Muscle of leg (tissue), 3 donors: ENCODE measurements at regions not wholly inside any gene's neighbourhood (a gene's known extent, or its start where the extent isn't known, plus 50 kb on each side); places are given as distances from the start of the nearest gene placed in this dataset.
A peak's percentile ranks its signal among the peaks of the same experiment; 100 is the strongest.

ENCODE experiments used
- DNase-seq: peaks from one replicate; pipeline ENCODE4 v3.0.0; 2013
- H3K27ac ChIP-seq: one replicate; pipeline ENCODE4 v1.5.1; 2013; ENCODE audit warnings: mild to moderate bottlenecking, low read length, control low read depth
- H3K27me3 ChIP-seq: one replicate; pipeline ENCODE4 v1.6.1; 2013; ENCODE audit warnings: low read length; ENCODE audit not compliant: control insufficient read depth, insufficient read depth
- H3K36me3 ChIP-seq: one replicate; pipeline ENCODE4 v1.6.1; 2013; ENCODE audit warnings: low read length; ENCODE audit not compliant: control insufficient read depth, insufficient read depth
- H3K4me1 ChIP-seq: one replicate; pipeline ENCODE4 v1.6.1; 2013; ENCODE audit warnings: low read length; ENCODE audit not compliant: control insufficient read depth, insufficient read depth
- H3K4me3 ChIP-seq: one replicate; pipeline ENCODE4 v1.5.1; 2013; ENCODE audit warnings: low read length, control low read depth
- H3K9me3 ChIP-seq: replicated peaks from 2 replicates; pipeline ENCODE4 v1.6.1; 2013; ENCODE audit warnings: low read depth, low read length; ENCODE audit not compliant: control insufficient read depth
- WGBS: methylation state at CpG from one replicate; pipeline ENCODE4 v1.1.5; 2013; ENCODE audit warnings: missing lambda C conversion rate; ENCODE audit not compliant: insufficient coverage; 5-methylcytosine and 5-hydroxymethylcytosine counted together

DNA sequence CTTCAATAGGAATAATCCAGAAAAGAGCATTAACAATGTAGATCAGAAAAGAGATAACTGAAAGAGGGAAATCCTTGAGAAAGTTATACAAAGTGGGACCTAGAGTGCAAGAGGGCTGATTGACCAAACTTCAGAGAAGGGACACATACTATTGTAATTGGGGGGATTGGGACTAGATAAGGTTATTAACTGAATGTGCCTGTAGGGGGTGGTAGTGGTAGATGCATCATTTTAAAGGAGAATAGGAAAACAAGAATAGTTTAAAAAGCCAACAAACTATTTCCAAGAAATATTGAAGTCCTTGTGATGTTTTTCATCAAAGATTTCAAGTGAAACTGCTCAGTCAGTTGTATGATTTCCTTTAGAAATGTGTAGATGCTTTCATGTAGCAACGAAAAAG lies 468.5 kb downstream of the TAF11L14 start:
- H3K27me3 ChIP-seq, result no peaks in the 10 kb centered on the region
- no peak for DNase-seq
- H3K9me3 ChIP-seq, result no peaks in the 10 kb centered on the region
- no peak overlapping the region for H3K4me3 ChIP-seq
- 63% methylated on average over 1 of the region's 1 CpG for WGBS
- no peaks in the 10 kb centered on the region for H3K36me3 ChIP-seq
- H3K4me1 ChIP-seq, result no peaks in the 10 kb centered on the region
- H3K27ac ChIP-seq, result no peak overlapping the region

DNA sequence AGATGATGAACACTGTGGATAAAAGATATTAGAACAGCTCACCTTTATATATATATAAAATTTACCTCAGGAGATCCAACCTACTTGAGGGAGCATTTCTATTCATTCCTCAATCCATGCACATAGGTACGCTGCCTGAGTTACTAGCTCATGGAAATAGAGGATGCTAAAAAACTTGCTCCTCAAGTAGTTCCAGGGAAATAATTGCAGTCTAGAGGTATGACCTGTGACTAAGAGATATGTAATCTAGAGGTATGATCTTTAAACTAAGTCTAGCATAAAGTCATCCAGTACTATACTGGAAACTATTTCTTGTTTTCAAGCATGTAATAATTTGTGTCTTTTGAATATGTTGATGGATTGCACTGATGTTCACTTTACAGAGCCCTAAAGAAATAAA lies 471.2 kb downstream of the TAF11L14 start:
- DNase-seq, result no peak
- WGBS, result no CpG with 5 or more reads among the region's 1 CpG
- Histone ChIP-seq H3K4me3 (no peak overlapping the region), H3K9me3 (no peaks in the 10 kb centered on the region), H3K36me3 (no peaks in the 10 kb centered on the region), H3K27ac (no peak overlapping the region), H3K27me3 (no peaks in the 10 kb centered on the region), H3K4me1 (no peaks in the 10 kb centered on the region)

DNA sequence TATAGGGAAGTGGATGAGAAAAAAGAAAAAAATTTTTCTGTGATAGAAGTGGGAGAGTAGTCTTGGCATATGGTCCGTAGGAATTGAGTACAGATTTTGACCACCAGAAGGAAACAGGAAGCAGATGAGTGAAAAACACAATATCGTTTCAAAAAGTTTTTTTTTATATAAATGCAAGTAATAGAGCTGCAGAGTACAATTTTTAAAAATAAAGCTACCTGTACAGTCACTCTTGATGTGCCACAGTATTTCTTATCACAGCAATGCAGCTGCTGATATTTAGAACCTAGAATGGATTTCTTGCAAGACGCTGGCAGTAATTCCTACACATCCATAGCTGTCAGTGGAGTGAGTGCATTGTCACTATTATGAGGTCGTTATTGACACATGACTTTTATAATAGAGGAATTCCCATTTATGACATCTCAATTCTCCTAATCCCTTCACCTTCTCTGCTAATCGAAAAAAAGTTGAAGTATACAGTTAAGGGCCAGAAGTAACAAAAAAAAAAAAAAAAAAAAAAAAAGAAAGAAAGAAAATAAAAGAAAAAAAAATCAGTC lies 477.7 kb downstream of the TAF11L14 start:
- no peak for DNase-seq
- H3K9me3 ChIP-seq, result no peaks in the 10 kb centered on the region
- no CpG with 5 or more reads among the region's 5 CpGs for WGBS
- H3K4me3 ChIP-seq, result no peak overlapping the region
- no peaks in the 10 kb centered on the region for H3K36me3 ChIP-seq
- H3K4me1 ChIP-seq, result no peaks in the 10 kb centered on the region
- H3K27ac ChIP-seq, result no peak overlapping the region
- H3K27me3 ChIP-seq, result no peaks in the 10 kb centered on the region

GRCh38 chr5:18113721-18114120 lies 479.5 kb downstream of the TAF11L14 start:
- DNase-seq, result peak; percentile 60
- 100% methylated on average over 1 of the region's 3 CpGs for WGBS
- no peaks in the 10 kb centered on the region for H3K36me3 ChIP-seq
- H3K27ac ChIP-seq, result no peak overlapping the region
- H3K27me3 ChIP-seq, result no peaks in the 10 kb centered on the region
- H3K4me3 ChIP-seq, result no peak overlapping the region
- no peaks in the 10 kb centered on the region for H3K9me3 ChIP-seq
- H3K4me1 ChIP-seq, result no peaks in the 10 kb centered on the region

DNA sequence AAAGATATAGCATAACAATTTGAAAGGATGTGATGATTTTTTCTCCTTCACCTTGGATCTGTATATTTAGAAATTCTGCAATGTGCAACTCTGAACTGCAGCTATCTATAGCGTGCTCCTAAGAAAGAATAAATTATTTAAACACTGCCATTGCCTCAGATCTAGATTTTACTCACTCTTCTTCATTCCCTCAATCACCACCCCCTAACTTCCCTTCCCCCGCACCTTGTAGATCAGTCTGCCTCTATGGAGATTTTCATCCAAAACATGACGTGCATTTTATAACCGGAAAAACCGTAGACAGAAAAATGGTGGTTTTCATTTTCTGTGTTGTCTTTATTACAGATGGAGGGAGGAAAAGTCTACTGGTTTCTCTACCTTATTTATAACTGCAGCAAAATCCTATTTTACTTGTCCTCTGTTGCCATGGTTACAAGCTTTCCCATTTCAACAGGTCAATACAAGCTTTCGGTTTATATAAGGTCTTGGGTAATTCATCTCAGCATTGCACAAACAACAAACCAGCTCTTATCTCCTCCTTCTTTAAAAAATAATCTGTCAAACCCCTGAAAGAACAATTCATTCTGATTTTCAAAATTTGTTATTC lies 480.0 kb downstream of the TAF11L14 start:
- H3K36me3 ChIP-seq, result no peaks in the 10 kb centered on the region
- DNase-seq, result peak; percentile 53
- no peaks in the 10 kb centered on the region for H3K27me3 ChIP-seq
- no peak overlapping the region for H3K4me3 ChIP-seq
- H3K4me1 ChIP-seq, result no peaks in the 10 kb centered on the region
- no peaks in the 10 kb centered on the region for H3K9me3 ChIP-seq
- H3K27ac ChIP-seq, result no peak overlapping the region
- no CpG with 5 or more reads among the region's 6 CpGs for WGBS

DNA sequence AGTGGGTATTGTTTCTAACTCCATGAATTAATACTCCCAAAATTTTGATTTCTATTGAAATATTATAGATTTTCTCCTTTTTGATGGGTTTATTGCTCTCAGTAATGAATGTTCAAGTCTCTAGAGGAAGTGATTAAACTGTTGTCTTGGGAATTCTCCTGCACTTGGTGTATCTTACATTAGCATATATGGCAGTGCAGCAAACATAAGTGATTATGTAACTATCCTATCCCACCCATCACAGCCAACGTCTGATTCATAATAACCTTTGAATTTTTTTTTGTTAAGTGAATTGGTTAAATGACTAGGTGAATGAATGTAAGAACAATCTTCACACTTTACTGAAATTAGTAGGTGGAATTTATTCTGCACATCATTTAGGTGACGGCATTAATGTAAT lies 483.7 kb downstream of the TAF11L14 start:
- Histone ChIP-seq H3K27ac (no peak overlapping the region), H3K4me3 (no peak overlapping the region), H3K4me1 (no peaks in the 10 kb centered on the region), H3K9me3 (no peaks in the 10 kb centered on the region), H3K27me3 (no peaks in the 10 kb centered on the region), H3K36me3 (no peaks in the 10 kb centered on the region)
- WGBS, result no CpG with 5 or more reads among the region's 2 CpGs
- no peak for DNase-seq

GRCh38 chr5:18119156-18119785 lies 485.0 kb downstream of the TAF11L14 start:
- H3K36me3 ChIP-seq, result no peaks in the 10 kb centered on the region
- no peaks in the 10 kb centered on the region for H3K9me3 ChIP-seq
- DNase-seq, result no peak
- H3K4me1 ChIP-seq, result no peaks in the 10 kb centered on the region
- no peak overlapping the region for H3K4me3 ChIP-seq
- H3K27ac ChIP-seq, result no peak overlapping the region
- 98% methylated on average over 5 of the region's 11 CpGs for WGBS
- H3K27me3 ChIP-seq, result no peaks in the 10 kb centered on the region

DNA sequence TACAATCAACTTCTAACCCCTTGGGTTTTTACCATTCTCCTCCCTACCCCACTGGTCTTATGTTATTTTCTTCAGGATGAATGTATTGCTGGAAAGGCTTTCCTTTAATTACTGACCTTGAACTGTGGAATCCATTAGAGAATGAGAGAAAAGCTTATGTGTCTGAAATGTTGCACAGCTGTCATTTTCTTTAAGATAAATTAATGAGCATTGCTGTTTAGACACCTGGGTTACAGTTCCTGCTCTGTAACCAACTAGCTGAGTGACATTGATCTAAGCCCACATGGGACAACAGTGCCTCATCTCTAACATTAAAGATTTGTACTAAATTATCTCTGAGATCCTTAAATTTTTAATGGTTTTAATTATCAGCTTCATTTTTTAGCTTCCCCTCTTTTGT lies 507.0 kb downstream of the TAF11L14 start:
- no peaks in the 10 kb centered on the region for H3K9me3 ChIP-seq
- no peaks in the 10 kb centered on the region for H3K4me1 ChIP-seq
- H3K27me3 ChIP-seq, result no peaks in the 10 kb centered on the region
- no peak for DNase-seq
- no peak overlapping the region for H3K4me3 ChIP-seq
- H3K27ac ChIP-seq, result no peak overlapping the region
- H3K36me3 ChIP-seq, result no peaks in the 10 kb centered on the region

DNA sequence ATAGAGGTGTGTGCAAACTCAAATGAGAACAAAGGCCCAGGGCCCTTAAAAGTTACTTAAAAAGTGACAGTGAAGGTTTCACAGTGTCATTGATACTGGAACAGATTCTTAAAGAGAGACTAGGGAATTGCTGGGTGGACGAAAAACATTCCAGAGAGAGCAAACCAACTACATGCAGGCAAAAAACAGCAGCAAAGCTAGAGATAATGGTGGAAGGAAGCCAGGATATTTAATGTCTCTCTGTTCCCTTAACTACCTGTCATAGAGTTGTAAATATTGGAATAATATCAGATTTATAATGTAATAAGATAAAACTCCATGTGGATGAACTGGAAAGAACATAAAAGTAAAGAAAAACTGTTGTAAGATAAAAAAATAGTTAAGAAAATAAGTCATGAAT lies 508.6 kb downstream of the TAF11L14 start:
- H3K27me3 ChIP-seq, result no peaks in the 10 kb centered on the region
- peak; percentile 13 for DNase-seq
- no CpG with 5 or more reads among the region's 1 CpG for WGBS

DNA sequence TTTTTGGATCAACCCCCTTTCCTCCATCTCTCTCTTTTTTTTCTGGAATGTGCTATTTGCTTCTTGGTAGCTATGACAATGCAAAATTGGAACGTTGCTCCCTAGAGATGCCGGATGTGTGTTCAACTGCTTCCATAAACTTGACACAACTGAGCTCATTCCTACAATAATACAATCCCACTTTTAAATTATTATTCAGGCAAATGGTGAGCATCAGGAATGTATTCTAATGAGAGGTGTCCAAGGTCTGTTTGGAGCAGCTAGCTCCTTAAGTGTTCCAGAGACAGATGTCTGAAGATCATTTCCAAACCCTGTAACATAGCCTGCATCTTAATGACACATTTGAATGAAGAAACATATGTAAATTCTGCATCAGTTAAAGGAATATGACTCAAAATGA lies 518.4 kb downstream of the TAF11L14 start:
- H3K4me1 ChIP-seq, result no peaks in the 10 kb centered on the region
- WGBS, result no CpG with 5 or more reads among the region's 2 CpGs
- no peaks in the 10 kb centered on the region for H3K27me3 ChIP-seq
- DNase-seq, result peak; percentile 92
- H3K27ac ChIP-seq, result peak overlapping the region; percentile 10
- no peak overlapping the region for H3K4me3 ChIP-seq
- H3K36me3 ChIP-seq, result no peaks in the 10 kb centered on the region
- H3K9me3 ChIP-seq, result no peaks in the 10 kb centered on the region

More for the DNA sequence above, 508.6 kb downstream of the TAF11L14 start:
- Histone ChIP-seq H3K4me1 (no peaks in the 10 kb centered on the region), H3K27ac (no peak overlapping the region), H3K4me3 (no peak overlapping the region), H3K9me3 (no peaks in the 10 kb centered on the region), H3K36me3 (no peaks in the 10 kb centered on the region)
